Lung (tissue), 11 donors: ENCODE measurements at regions not wholly inside any gene's neighbourhood (a gene's known extent, or its start where the extent isn't known, plus 50 kb on each side); places are given as distances from the start of the nearest gene placed in this dataset.

Experiments
- ATAC-seq: fragments of 200-7000 bp; cut with Tn5 transposase; one replicate; pipeline ENCODE4 v1.9.1; 2020; ENCODE audit warnings: moderate number of reproducible peaks; ENCODE audit not compliant: insufficient read depth, low FRiP score
- DNase-seq, 3 donors: peaks; one replicate each; pipeline ENCODE4 v3.0.0-alpha.2; 2013 to 2017
- H3K27ac ChIP-seq, 2 donors: one replicate each; pipeline ENCODE4 v1.5.1; 2013; ENCODE audit warnings: mild to moderate bottlenecking in 2 of 2, moderate library complexity in 2 of 2, control low read depth in 1 of 2, inconsistent platforms in 1 of 2, low read depth in 1 of 2, low read length in 1 of 2
- H3K27me3 ChIP-seq, 3 donors: one replicate each; pipeline ENCODE4 v1.5.1; 2013; ENCODE audit warnings: low read length in 2 of 3; ENCODE audit not compliant: control insufficient read depth in 3 of 3, insufficient read depth in 3 of 3
- H3K36me3 ChIP-seq, 4 donors: one replicate each; pipeline ENCODE4 v1.5.1; 2013; ENCODE audit warnings: low read length in 4 of 4, mild to moderate bottlenecking in 1 of 4, moderate library complexity in 1 of 4; ENCODE audit not compliant: control insufficient read depth in 4 of 4, insufficient read depth in 4 of 4
- H3K4me1 ChIP-seq, 5 donors: one replicate each; pipeline ENCODE4 v1.5.1; 2013; ENCODE audit warnings: low read length in 5 of 5, mild to moderate bottlenecking in 2 of 5, moderate library complexity in 1 of 5; ENCODE audit not compliant: control insufficient read depth in 5 of 5, insufficient read depth in 5 of 5
- H3K4me3 ChIP-seq: one replicate; pipeline ENCODE4 v1.5.1; 2013; ENCODE audit warnings: mild to moderate bottlenecking, control low read depth, moderate library complexity
- H3K9ac ChIP-seq, 2 donors: one replicate each; pipeline ENCODE4 v1.5.1; 2013; ENCODE audit warnings: low read length in 2 of 2, control low read depth in 1 of 2; ENCODE audit not compliant: insufficient read depth in 1 of 2
- H3K9me3 ChIP-seq, 4 donors: one replicate each; pipeline ENCODE4 v1.5.1; 2013; ENCODE audit warnings: low read length in 3 of 4, mild to moderate bottlenecking in 1 of 4, moderate library complexity in 1 of 4; ENCODE audit not compliant: control insufficient read depth in 4 of 4, insufficient read depth in 3 of 4
- CTCF ChIP-seq: IDR thresholded peaks from 2 replicates; pipeline ENCODE4 v1.5.1; 2012; ENCODE audit warnings: mild to moderate bottlenecking; ENCODE audit errors: control extremely low read depth, extremely low read depth
- WGBS, 2 donors: extraction: QIAGEN DNeasy Blood & Tissue Kit; methylation state at CpG; one replicate each; pipeline ENCODE4 v1.1.7; 2013; 5-methylcytosine and 5-hydroxymethylcytosine counted together
- donor health status: control.
- donor health status: control.
- donor health status: Bipolar disorder and iron deficiency.
- donor health status: healthy.
- donor health status: DM: yes; HTN: yes; CAD: no.

DNA sequence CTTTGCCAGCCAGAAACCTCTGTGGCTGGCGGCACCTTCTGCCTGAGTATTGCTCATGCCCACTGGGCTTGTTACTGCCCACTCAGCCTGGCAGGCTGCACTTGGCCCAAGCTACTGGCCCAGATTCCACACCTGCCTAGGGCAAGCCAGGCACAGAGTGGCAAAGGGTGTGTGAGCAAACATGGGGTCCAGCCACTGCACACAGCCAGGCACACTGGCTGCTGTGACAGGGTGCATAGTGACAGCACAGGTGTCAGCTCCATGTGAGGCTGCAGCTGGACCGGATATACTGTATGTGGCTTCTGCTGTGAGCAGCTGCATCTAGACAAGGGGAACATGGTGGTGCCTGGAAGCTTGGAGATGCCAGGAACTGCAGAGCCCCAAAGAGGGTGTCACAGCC, 113.9 kb downstream of the COPS8 start:
- H3K36me3 ChIP-seq: no peaks in the 10 kb centered on the region
- H3K4me1 ChIP-seq: peaks cover 0 to 53% (median 21%) of the 10 kb centered on the region in 5 donors
- WGBS, 2 donors: 92 to 100% methylated on average over 2 of the region's 2 CpGs
- H3K27ac ChIP-seq: peak overlapping the region in 1 of 2 donors; percentile 13
- no peak overlapping the region for H3K9ac ChIP-seq
- H3K9me3 ChIP-seq: peaks cover 0 to 8% (median 0%) of the 10 kb centered on the region in 4 donors
- no peak overlapping the region for H3K4me3 ChIP-seq
- no peak for TF ChIP-seq CTCF
- ATAC-seq: no peak
- H3K27me3 ChIP-seq: no peaks in the 10 kb centered on the region
- no peak for DNase-seq

DNA sequence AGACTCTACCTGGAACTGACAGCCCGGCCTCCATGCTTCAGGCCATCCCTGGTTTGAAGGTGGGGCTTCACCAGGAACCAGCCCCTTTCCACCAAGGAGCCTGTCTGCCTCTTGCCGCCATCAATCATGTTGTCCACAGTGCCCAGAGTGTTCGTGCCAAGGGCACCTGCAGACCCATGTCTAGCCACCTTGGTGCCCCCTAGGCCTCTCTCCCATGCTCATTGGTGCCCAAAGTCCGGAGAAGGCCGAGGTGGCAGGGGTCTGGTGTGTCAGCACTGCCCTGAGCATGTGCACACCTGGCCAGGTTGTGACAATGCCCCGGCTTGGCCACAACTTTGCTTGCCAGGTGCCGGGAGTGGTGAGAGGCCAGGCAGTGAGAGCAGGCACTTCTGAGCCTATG, 114.8 kb downstream of the COPS8 start:
- Histone ChIP-seq H3K27ac (no peak overlapping the region), H3K9ac (no peak overlapping the region), H3K4me1 (peaks cover 0 to 61% (median 30%) of the 10 kb centered on the region in 5 donors), H3K9me3 (peaks cover 0 to 7% (median 0%) of the 10 kb centered on the region in 4 donors), H3K36me3 (no peaks in the 10 kb centered on the region), H3K27me3 (no peaks in the 10 kb centered on the region), H3K4me3 (no peak overlapping the region)
- ATAC-seq (no peak), DNase-seq (no peak)
- TF ChIP-seq CTCF: no peak
- 93 to 97% methylated on average over 7 of the region's 7 CpGs for WGBS, 2 donors

GRCh38 chr2:237201461-237202287, 116.0 kb downstream of the COPS8 start:
- no peak for TF ChIP-seq CTCF
- ATAC-seq (no peak), DNase-seq (no peak)
- Histone ChIP-seq H3K9ac (no peak overlapping the region), H3K27ac (no peak overlapping the region), H3K27me3 (no peaks in the 10 kb centered on the region), H3K36me3 (no peaks in the 10 kb centered on the region), H3K9me3 (peaks cover 0 to 7% (median 0%) of the 10 kb centered on the region in 4 donors), H3K4me1 (peaks cover 0 to 61% (median 33%) of the 10 kb centered on the region in 5 donors), H3K4me3 (no peak overlapping the region)
- WGBS, 2 donors: 70 to 82% methylated on average over 14 of the region's 14 CpGs
